ENCODE measurements at regions not wholly inside any gene's neighbourhood (a gene's known extent, or its start where the extent isn't known, plus 50 kb on each side); places are given as distances from the start of the nearest gene placed in this dataset.
"Not testable (repeated sequence)": the region's sequence is repeated elsewhere in the genome, so short reads cannot be mapped to it uniquely, and the experiment has no call there.

- DNase-seq: no peak
Observed at GRCh38 chr20:51184289-51184688, 161.4 kb upstream of the KCNG1 start.

- no peak for DNase-seq
Observed at GRCh38 chr20:51183451-51183850, 160.5 kb upstream of the KCNG1 start.

GRCh38 chr20:51182571-51182970 is 159.7 kb upstream of the KCNG1 start:
- DNase-seq: no peak

- no peak for DNase-seq
Observed at GRCh38 chr20:51178153-51178552, 155.2 kb upstream of the KCNG1 start.

GRCh38 chr20:51176876-51177275 is 154.0 kb upstream of the KCNG1 start:
- DNase-seq: no peak

GRCh38 chr20:51176446-51176845 is 153.5 kb upstream of the KCNG1 start:
- DNase-seq: no peak

- no peak for DNase-seq
Observed at GRCh38 chr20:51175724-51176123, 152.8 kb upstream of the KCNG1 start.

- no peak for DNase-seq
Observed at GRCh38 chr20:51175156-51175555, 152.2 kb upstream of the KCNG1 start.

GRCh38 chr20:51174536-51174935 is 151.6 kb upstream of the KCNG1 start:
- no peak for DNase-seq

- DNase-seq: no peak
Observed at GRCh38 chr20:51172558-51173428, 149.9 kb upstream of the KCNG1 start.

GRCh38 chr20:51171141-51171540 is 148.2 kb upstream of the KCNG1 start:
- no peak for DNase-seq

GRCh38 chr20:51169813-51170212 is 146.9 kb upstream of the KCNG1 start:
- DNase-seq: no peak

- not testable (repeated sequence) for DNase-seq
Observed at GRCh38 chr20:51167911-51168310, 145.0 kb upstream of the KCNG1 start.

- no peak for DNase-seq
Observed at GRCh38 chr20:51166489-51166888, 143.6 kb upstream of the KCNG1 start.

GRCh38 chr20:51165131-51165530 is 142.2 kb upstream of the KCNG1 start:
- no peak for DNase-seq

GRCh38 chr20:51164731-51165130 is 141.8 kb upstream of the KCNG1 start:
- no peak for DNase-seq

GRCh38 chr20:51163996-51164600 is 141.2 kb upstream of the KCNG1 start:
- no peak for DNase-seq

GRCh38 chr20:51162015-51162414 is 139.1 kb upstream of the KCNG1 start:
- no peak for DNase-seq

GRCh38 chr20:51160821-51161220 is 137.9 kb upstream of the KCNG1 start:
- DNase-seq: no peak

GRCh38 chr20:51159981-51160380 is 137.1 kb upstream of the KCNG1 start:
- DNase-seq: no peak

- no peak for DNase-seq
Observed at GRCh38 chr20:51159303-51159702, 136.4 kb upstream of the KCNG1 start.

GRCh38 chr20:51158226-51158625 is 135.3 kb upstream of the KCNG1 start:
- no peak for DNase-seq

- no peak for DNase-seq
Observed at GRCh38 chr20:51156041-51156982, 133.4 kb upstream of the KCNG1 start.
